Fibroblast of mammary gland (primary cell): ENCODE measurements at regions not wholly inside any gene's neighbourhood (a gene's known extent, or its start where the extent isn't known, plus 50 kb on each side); places are given as distances from the start of the nearest gene placed in this dataset.

Experiments used
- DNase-seq: peaks from one replicate; pipeline ENCODE4 v3.0.0-alpha.2; 2010; ENCODE audit warnings: low read depth
- H3K4me3 ChIP-seq: 2 replicates; pipeline ENCODE4 v1.5.1; 2011; ENCODE audit warnings: low read depth, mild to moderate bottlenecking, low read length, moderate library complexity; ENCODE audit not compliant: control insufficient read depth
- TF ChIP-seq, protein P1 (sequence below): conservative IDR thresholded peaks from 2 replicates; pipeline ENCODE4 v1.5.1; 2011; ENCODE audit warnings: low read depth, low read length, inconsistent platforms; ENCODE audit not compliant: control insufficient read depth, insufficient read depth

GRCh38 chr5:2182020-2182419 is 299.3 kb upstream of the IRX4 start:
- DNase-seq = no peak
- H3K4me3 ChIP-seq = no peak overlapping the region
- TF ChIP-seq, protein P1, sequence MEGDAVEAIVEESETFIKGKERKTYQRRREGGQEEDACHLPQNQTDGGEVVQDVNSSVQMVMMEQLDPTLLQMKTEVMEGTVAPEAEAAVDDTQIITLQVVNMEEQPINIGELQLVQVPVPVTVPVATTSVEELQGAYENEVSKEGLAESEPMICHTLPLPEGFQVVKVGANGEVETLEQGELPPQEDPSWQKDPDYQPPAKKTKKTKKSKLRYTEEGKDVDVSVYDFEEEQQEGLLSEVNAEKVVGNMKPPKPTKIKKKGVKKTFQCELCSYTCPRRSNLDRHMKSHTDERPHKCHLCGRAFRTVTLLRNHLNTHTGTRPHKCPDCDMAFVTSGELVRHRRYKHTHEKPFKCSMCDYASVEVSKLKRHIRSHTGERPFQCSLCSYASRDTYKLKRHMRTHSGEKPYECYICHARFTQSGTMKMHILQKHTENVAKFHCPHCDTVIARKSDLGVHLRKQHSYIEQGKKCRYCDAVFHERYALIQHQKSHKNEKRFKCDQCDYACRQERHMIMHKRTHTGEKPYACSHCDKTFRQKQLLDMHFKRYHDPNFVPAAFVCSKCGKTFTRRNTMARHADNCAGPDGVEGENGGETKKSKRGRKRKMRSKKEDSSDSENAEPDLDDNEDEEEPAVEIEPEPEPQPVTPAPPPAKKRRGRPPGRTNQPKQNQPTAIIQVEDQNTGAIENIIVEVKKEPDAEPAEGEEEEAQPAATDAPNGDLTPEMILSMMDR = no peak

DNA sequence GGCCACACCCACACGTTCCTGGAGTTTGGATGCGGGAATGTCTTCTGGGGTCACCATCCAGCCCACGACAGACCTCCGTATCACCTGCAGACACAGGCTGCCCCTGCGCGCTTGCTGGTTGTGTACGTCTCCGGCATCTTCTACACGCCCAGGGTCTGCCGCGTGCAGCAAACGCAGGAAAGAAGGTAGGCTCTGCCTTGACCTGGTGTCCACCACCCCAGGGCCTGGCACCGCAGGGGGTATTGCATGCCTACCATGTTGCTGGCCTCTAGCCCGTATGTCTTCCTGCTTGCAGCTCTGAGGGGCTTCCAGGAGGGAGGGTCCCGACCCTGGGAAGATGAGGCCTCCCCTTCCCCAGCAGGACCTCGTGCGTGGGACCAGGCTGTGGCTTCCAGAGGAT is 298.8 kb upstream of the IRX4 start:
- no peak for DNase-seq
- H3K4me3 ChIP-seq = no peak overlapping the region
- TF ChIP-seq, protein P1 = no peak

DNA sequence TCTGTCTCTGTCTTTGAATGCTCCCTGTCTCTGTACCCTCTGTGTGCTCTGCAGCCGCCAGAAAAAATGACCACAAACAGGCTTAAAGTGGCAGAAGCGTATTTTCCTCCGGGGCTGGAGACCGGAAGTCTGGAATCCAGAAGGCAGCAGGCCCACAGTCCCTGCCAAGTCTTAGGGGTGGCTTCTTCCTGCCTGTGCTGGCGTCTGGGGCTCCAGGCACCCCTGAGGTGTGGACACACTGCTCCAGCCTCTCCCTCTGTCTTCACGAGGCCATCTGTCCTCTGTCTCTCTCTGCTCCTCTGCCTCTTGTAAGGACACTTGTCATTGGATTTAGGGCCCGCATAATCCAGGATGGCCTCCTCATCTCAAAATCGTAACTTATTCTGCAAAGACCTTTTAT is 298.4 kb upstream of the IRX4 start:
- TF ChIP-seq, protein P1 = no peak
- H3K4me3 ChIP-seq = no peak overlapping the region

GRCh38 chr5:2180456-2180855 is 297.7 kb upstream of the IRX4 start:
- DNase-seq = no peak
- H3K4me3 ChIP-seq = no peak overlapping the region
- TF ChIP-seq, protein P1 = no peak

More for the DNA sequence above, 298.4 kb upstream of the IRX4 start:
- DNase-seq = no peak

DNA sequence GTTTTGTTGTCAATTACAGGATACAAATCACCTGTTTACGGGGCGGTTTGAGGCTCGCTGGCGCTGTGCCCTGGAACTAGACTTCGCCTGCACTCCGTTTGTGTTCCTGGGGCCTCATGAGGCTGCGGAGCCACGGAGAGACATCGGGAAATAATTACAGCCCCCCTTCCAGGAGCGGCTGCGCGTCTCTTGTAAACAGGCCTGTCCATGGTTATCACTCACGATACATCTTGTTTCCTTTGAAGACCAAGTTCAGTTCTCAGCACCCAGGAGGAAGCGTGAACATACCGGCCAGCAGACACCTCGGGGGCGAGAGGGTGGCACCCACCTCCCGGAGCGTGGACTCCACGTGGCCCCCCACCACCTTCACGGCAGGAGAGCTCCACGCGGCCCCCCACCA is 297.1 kb upstream of the IRX4 start:
- H3K4me3 ChIP-seq = no peak overlapping the region
- no peak for DNase-seq
- TF ChIP-seq, protein P1 = no peak

- TF ChIP-seq, protein P1 = no peak
- DNase-seq = no peak
- H3K4me3 ChIP-seq = no peak overlapping the region
These were observed 295.8 kb upstream of the IRX4 start for GRCh38 chr5:2178528-2178927.

- TF ChIP-seq, protein P1 = no peak
- no peak for DNase-seq
- no peak overlapping the region for H3K4me3 ChIP-seq
These were observed 295.3 kb upstream of the IRX4 start for GRCh38 chr5:2178071-2178477.
